GM12878 (cell line): ENCODE measurements at regions not wholly inside any gene's neighbourhood (a gene's known extent, or its start where the extent isn't known, plus 50 kb on each side); places are given as distances from the start of the nearest gene placed in this dataset.

ENCODE experiments used
- ATAC-seq: fragments of 200-7000 bp; cut with Tn5 transposase; 3 replicates; pipeline ENCODE4 v1.9.1; 2020; ENCODE audit warnings: mild to moderate bottlenecking, moderate library complexity
- BruUV-seq: library from RNA; stranded (reverse); fragments of 400-500 nt; replicated peaks from 2 replicates; lab custom pipeline; 2021; lab: Mats Ljungman, UMichigan
- CTCF ChIA-PET: fragments of 300-600 bp; sonication (Branson Sonifier 250); formaldehyde crosslinking; extraction: SDS; loops from one replicate; lab custom pipeline; 2021; ENCODE audit warnings: inconsistent platforms; lab: Yijun Ruan, JAX
- POLR2A ChIA-PET: fragments of 350-600 bp; formaldehyde crosslinking; extraction: SDS; loops from one replicate; lab custom pipeline; 2021; ENCODE audit warnings: inconsistent platforms; lab: Charles Lee
- RAD21 ChIA-PET: fragments of 300-600 bp; sonication (Branson Sonifier 250); formaldehyde crosslinking; loops from one replicate; lab custom pipeline; 2023; ENCODE audit warnings: antibody characterized with exemption; ENCODE audit not compliant: unreplicated experiment; lab: Charles Lee
- SMC1A ChIA-PET: fragments of 300-600 bp; sonication (Branson Sonifier 250); formaldehyde crosslinking; loops from one replicate; lab custom pipeline; 2023; ENCODE audit not compliant: unreplicated experiment, uncharacterized antibody; lab: Charles Lee
- DNase-seq: peaks from one replicate; pipeline ENCODE4 v3.0.0-alpha.2; 2011; ENCODE audit warnings: low read depth, low spot score
- FAIRE-seq: peaks from 3 replicates; lab custom pipeline; 2011; peaks lifted over from hg19 to GRCh38; lab: Jason Lieb, UNC
- H2AFZ ChIP-seq: 2 replicates; pipeline ENCODE4 v1.6.0; 2011; ENCODE audit warnings: low read depth, low read length, control low read depth; ENCODE audit not compliant: control insufficient read depth
- H3K27ac ChIP-seq: 2 replicates; pipeline ENCODE4 v1.5.1; 2011; ENCODE audit warnings: control low read depth; ENCODE audit not compliant: control insufficient read depth, insufficient read depth
- H3K27me3 ChIP-seq, 2 experiments: replicated peaks in 1 of 2; 2 replicates each; pipeline versions ENCODE4 v1.6.0 to v1.6.1; 2011; ENCODE audit warnings: low read length in 1 of 2; ENCODE audit not compliant: control insufficient read depth in 2 of 2, insufficient read depth in 2 of 2
- H3K36me3 ChIP-seq, 2 experiments: 2 replicates each; pipeline ENCODE4 v1.5.1; 2011; ENCODE audit warnings: low read length in 1 of 2; ENCODE audit not compliant: control insufficient read depth in 2 of 2, insufficient read depth in 2 of 2
- H3K4me1 ChIP-seq: 2 replicates; pipeline ENCODE4 v1.6.1; 2011; ENCODE audit warnings: mild to moderate bottlenecking, low read length, moderate library complexity, mixed read lengths; ENCODE audit not compliant: control insufficient read depth, insufficient read depth
- H3K4me2 ChIP-seq: 2 replicates; pipeline ENCODE4 v1.6.0; 2011; ENCODE audit warnings: control low read depth; ENCODE audit not compliant: control insufficient read depth, insufficient read depth
- H3K4me3 ChIP-seq: fragments of 200-600 bp; sonication (generic); 2 replicates; pipeline ENCODE4 v1.5.1; 2016
- H3K79me2 ChIP-seq: 2 replicates; pipeline ENCODE4 v1.6.0; 2011; ENCODE audit warnings: low read length; ENCODE audit not compliant: control insufficient read depth, insufficient read depth
- H3K9ac ChIP-seq: 2 replicates; pipeline ENCODE4 v1.8.0; 2011; ENCODE audit warnings: low read length, control low read depth, mixed read lengths; ENCODE audit not compliant: control insufficient read depth, insufficient read depth
- H3K9me3 ChIP-seq: replicated peaks from 3 replicates; pipeline ENCODE4 v1.5.1; 2011; ENCODE audit warnings: mild to moderate bottlenecking, low read length; ENCODE audit not compliant: control insufficient read depth, insufficient read depth
- H4K20me1 ChIP-seq: 2 replicates; pipeline ENCODE4 v1.6.0; 2011; ENCODE audit not compliant: control insufficient read depth, insufficient read depth
- BCL11A ChIP-seq: IDR thresholded peaks from 2 replicates; pipeline ENCODE4 v1.6.1; 2011; ENCODE audit warnings: low read depth, low read length
- CBX5 ChIP-seq: sonication (generic); IDR thresholded peaks from 2 replicates; pipeline ENCODE4 v1.6.1; 2016; ENCODE audit warnings: low read depth, moderate library complexity, mild to moderate bottlenecking, inconsistent platforms
- CHD1 ChIP-seq: IDR thresholded peaks from 2 replicates; pipeline ENCODE4 v1.6.1; 2012; ENCODE audit warnings: low read depth, low read length, improper control_type of control experiment
- CHD4 ChIP-seq: fragments of 200-600 bp; sonication (generic); IDR thresholded peaks from 2 replicates; pipeline ENCODE4 v1.6.1; 2016; ENCODE audit warnings: mild to moderate bottlenecking
- CREB1 ChIP-seq: IDR thresholded peaks from 2 replicates; pipeline ENCODE4 v1.6.1; 2012; ENCODE audit warnings: low read depth, mild to moderate bottlenecking, inconsistent platforms
- EZH2 ChIP-seq: IDR thresholded peaks from 2 replicates; pipeline ENCODE4 v1.6.1; 2012; ENCODE audit warnings: low read depth, mild to moderate bottlenecking, control low read depth, inconsistent platforms, low read length, borderline replicate concordance; ENCODE audit not compliant: control insufficient read depth
- FOXM1 ChIP-seq: IDR thresholded peaks from 2 replicates; pipeline ENCODE4 v1.6.1; 2012; ENCODE audit warnings: low read depth, mild to moderate bottlenecking, inconsistent platforms, low read length, moderate library complexity
- HDAC6 ChIP-seq: fragments of 200-600 bp; sonication (generic); IDR thresholded peaks from one replicate; pipeline ENCODE4 v1.8.0; 2017; ENCODE audit warnings: antibody characterized with exemption; ENCODE audit not compliant: unreplicated experiment
- PAX5 ChIP-seq: IDR thresholded peaks from 2 replicates; pipeline ENCODE4 v1.6.1; 2011; ENCODE audit warnings: low read depth, low read length, borderline replicate concordance
- RBBP5 ChIP-seq: fragments of 200-600 bp; sonication (generic); conservative IDR thresholded peaks from 2 replicates; pipeline ENCODE4 v1.6.1; 2016
- SMARCA5 ChIP-seq: fragments of 450-650 bp; IDR thresholded peaks from 2 replicates; pipeline ENCODE4 v1.6.1; 2017; ENCODE audit warnings: mild to moderate bottlenecking
- ZZZ3 ChIP-seq: IDR thresholded peaks from 2 replicates; pipeline ENCODE4 v1.6.1; 2011; ENCODE audit warnings: low read depth; ENCODE audit not compliant: control insufficient read depth, insufficient read length
- WGBS: methylation state at CpG from one replicate; pipeline ENCODE4 v1.1.6; 2016; ENCODE audit warnings: low lambda C conversion rate; ENCODE audit not compliant: insufficient replicate concordance, insufficient coverage; ENCODE audit errors: missing lambda C conversion rate; 5-methylcytosine and 5-hydroxymethylcytosine counted together
- in situ Hi-C: fragments of 300-500 bp; cut with MboI; formaldehyde crosslinking; loops from 9 replicates; pipeline ENCODE4 v1.14.3; 2018; ENCODE audit warnings: mixed read lengths
- intact Hi-C: fragments of 100-400 bp; cut with micrococcal nuclease; formaldehyde crosslinking; loops from one replicate; pipeline ENCODE4 v1.14.2; 2022; ENCODE audit not compliant: unreplicated experiment
- TF ChIP-seq, protein P1 (sequence below): fragments of 450-650 bp; formaldehyde crosslinking; IDR thresholded peaks from 2 replicates; pipeline ENCODE4 v1.5.0; 2022; ENCODE audit warnings: mild to moderate bottlenecking, missing genetic modification characterization

DNA sequence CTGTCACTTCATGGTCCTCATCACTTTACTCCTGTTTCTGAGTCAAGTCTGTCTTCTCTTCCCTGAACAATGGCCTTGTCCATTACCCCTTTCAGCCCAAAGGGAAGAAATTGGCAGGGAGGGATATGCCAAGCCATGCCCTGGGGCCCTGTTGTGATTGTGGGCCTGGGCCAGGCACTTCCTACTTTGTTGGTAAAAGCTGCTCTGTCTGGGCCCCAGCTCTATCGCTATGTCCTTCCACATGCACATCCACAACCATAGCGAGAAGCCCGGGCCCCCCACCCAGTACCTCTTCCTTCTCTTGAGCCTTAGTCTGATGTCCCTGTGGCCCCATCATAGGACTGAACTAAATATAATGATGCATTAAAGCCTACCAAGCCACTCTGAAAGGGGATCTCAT, 126.7 kb upstream of the RCN1 start (continued):
- TF ChIP-seq BCL11A: no peak

DNA sequence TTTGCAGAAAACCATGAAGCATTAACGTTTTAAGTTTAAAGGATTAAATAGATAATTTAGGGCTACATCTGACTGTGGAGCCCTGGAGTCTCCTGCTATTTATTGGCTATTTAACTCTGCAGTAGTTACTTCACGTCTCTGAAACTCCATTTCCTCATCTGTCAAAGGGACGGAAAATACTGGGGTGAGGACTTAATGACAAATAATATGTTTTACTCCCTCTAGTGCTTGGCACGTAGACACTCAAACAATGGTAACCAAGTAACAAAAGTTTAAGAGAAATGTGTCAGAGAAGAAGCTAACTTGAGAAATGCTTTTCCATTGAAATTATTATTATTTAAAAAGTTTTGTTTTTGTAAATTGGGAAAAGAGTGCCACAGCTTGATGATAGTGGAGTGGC, 130.7 kb upstream of the RCN1 start:
- Histone ChIP-seq H4K20me1 (no peaks in the 10 kb centered on the region), H2AFZ (no peak overlapping the region), H3K36me3 (no peaks in the 10 kb centered on the region), H3K4me1 (no peaks in the 10 kb centered on the region), H3K79me2 (no peaks in the 10 kb centered on the region), H3K27me3 (no peaks in the 10 kb centered on the region), H3K9ac (no peak overlapping the region), H3K27ac (no peak overlapping the region), H3K4me3 (no peak overlapping the region), H3K9me3 (no peaks in the 10 kb centered on the region; the same call in 2 of the 3 replicates), H3K4me2 (no peak overlapping the region)
- in situ Hi-C loops: no loop called here
- ChIA-PET RAD21 (interaction anchor here (3.9 to 5.4 kb wide), 2 partner anchors 216 to 320 kb away, joined by 12 to 67 read pairs; no protein-coding TSS in a partner anchor), CTCF (interaction anchor here (0.9 to 5.4 kb wide), 11 partner anchors 7 to 719 kb away, joined by 3 to 112 read pairs (median 6); no protein-coding TSS in a partner anchor), POLR2A (no interaction called here), SMC1A (interaction anchor here (0.6 to 6.4 kb wide), 10 partner anchors 8 to 853 kb away, joined by 3 to 70 read pairs (median 4); no protein-coding TSS in a partner anchor)
- WGBS: 45% methylated on average over 4 of the region's 4 CpGs
- BruUV-seq: no TSS peak
- FAIRE-seq (no peak), ATAC-seq (no peak), DNase-seq (no peak)
- no peak for TF ChIP-seq FOXM1
- TF ChIP-seq EZH2: no peak
- intact Hi-C loops: no loop called here

DNA sequence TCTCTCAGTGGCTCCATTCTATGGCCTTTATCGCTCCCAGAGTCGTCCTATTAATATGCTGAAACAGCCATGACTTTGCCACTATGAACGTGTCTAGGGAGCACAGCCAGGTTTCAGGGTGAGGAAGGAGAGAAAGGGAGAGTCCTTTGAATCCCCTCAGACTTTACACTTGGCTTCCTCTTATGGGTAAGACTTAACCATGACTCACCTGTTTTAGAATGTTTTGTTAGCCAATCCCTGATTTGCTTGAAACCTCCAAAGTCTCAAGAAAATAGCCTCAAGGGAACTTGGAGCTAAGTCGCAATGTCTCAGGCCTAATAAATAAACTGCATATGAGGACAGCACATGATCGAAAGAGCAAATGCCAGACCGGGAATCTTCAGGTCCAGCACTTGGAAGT, 131.2 kb upstream of the RCN1 start:
- no peaks in the 10 kb centered on the region for H4K20me1 ChIP-seq
- H3K9me3 ChIP-seq: no peaks in the 10 kb centered on the region; the same call in 2 of the 3 replicates
- DNase-seq (no peak), ATAC-seq (no peak), FAIRE-seq (no peak)
- ChIA-PET POLR2A (no interaction called here), CTCF (interaction anchor here (0.9 to 5.4 kb wide), 22 partner anchors 8 to 719 kb away, joined by 3 to 112 read pairs (median 12); no protein-coding TSS in a partner anchor), SMC1A (interaction anchor here (0.6 to 6.4 kb wide), 11 partner anchors 9 to 853 kb away, joined by 3 to 70 read pairs (median 7); no protein-coding TSS in a partner anchor), RAD21 (interaction anchor here (0.6 to 5.4 kb wide), 3 partner anchors 217 to 562 kb away, joined by 3 to 67 read pairs (median 12); no protein-coding TSS in a partner anchor)
- H3K79me2 ChIP-seq: no peaks in the 10 kb centered on the region
- no peak overlapping the region for H3K9ac ChIP-seq
- H3K27me3 ChIP-seq: no peaks in the 10 kb centered on the region
- no peak overlapping the region for H3K4me3 ChIP-seq
- intact Hi-C loops (loop anchor here (2.0 to 5.0 kb wide), 5 partner anchors 87 to 853 kb away; partner anchors contain the start of gene PAX6), in situ Hi-C loops (loop anchor here (5.0 to 10.0 kb wide), 4 partner anchors 317 to 855 kb away; no protein-coding TSS in a partner anchor)
- H3K4me2 ChIP-seq: no peak overlapping the region
- 65% methylated on average over 6 of the region's 6 CpGs for WGBS
- no peaks in the 10 kb centered on the region for H3K36me3 ChIP-seq
- BruUV-seq: no TSS peak
- H3K27ac ChIP-seq: no peak overlapping the region
- no peaks in the 10 kb centered on the region for H3K4me1 ChIP-seq
- H2AFZ ChIP-seq: no peak overlapping the region
- no peak for TF ChIP-seq HDAC6
- TF ChIP-seq EZH2: no peak
- no peak for TF ChIP-seq RBBP5
- no peak for TF ChIP-seq ZZZ3
- TF ChIP-seq, protein P1, sequence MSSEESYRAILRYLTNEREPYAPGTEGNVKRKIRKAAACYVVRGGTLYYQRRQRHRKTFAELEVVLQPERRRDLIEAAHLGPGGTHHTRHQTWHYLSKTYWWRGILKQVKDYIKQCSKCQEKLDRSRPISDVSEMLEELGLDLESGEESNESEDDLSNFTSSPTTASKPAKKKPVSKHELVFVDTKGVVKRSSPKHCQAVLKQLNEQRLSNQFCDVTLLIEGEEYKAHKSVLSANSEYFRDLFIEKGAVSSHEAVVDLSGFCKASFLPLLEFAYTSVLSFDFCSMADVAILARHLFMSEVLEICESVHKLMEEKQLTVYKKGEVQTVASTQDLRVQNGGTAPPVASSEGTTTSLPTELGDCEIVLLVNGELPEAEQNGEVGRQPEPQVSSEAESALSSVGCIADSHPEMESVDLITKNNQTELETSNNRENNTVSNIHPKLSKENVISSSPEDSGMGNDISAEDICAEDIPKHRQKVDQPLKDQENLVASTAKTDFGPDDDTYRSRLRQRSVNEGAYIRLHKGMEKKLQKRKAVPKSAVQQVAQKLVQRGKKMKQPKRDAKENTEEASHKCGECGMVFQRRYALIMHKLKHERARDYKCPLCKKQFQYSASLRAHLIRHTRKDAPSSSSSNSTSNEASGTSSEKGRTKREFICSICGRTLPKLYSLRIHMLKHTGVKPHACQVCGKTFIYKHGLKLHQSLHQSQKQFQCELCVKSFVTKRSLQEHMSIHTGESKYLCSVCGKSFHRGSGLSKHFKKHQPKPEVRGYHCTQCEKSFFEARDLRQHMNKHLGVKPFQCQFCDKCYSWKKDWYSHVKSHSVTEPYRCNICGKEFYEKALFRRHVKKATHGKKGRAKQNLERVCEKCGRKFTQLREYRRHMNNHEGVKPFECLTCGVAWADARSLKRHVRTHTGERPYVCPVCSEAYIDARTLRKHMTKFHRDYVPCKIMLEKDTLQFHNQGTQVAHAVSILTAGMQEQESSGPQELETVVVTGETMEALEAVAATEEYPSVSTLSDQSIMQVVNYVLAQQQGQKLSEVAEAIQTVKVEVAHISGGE (CRISPR knock-in tag): no peak
- TF ChIP-seq CREB1: no peak
- no peak for TF ChIP-seq CBX5
- TF ChIP-seq SMARCA5: no peak
- TF ChIP-seq CHD1: no peak
- TF ChIP-seq CHD4: no peak
- no peak for TF ChIP-seq PAX5
